GM23338 (cell line): ENCODE measurements at regions not wholly inside any gene's neighbourhood (a gene's known extent, or its start where the extent isn't known, plus 50 kb on each side); places are given as distances from the start of the nearest gene placed in this dataset.

ENCODE experiments used
- CREB1 ChIP-seq: fragments of 250-450 bp; sonication (Bioruptor Pico); IDR thresholded peaks from 2 replicates; pipeline ENCODE4 v1.5.0; 2020; ENCODE audit warnings: low read depth, mild to moderate bottlenecking, moderate library complexity
- ETS1 ChIP-seq: IDR thresholded peaks from 2 replicates; pipeline ENCODE4 v1.6.1; 2016; ENCODE audit warnings: antibody characterized with exemption
- EZH2 ChIP-seq: fragments of 200-600 bp; sonication (generic); IDR thresholded peaks from one replicate; pipeline ENCODE4 v1.8.0; 2017; ENCODE audit warnings: antibody characterized with exemption, mild to moderate bottlenecking, low read depth; ENCODE audit not compliant: unreplicated experiment
- EZH2phosphoT487 ChIP-seq: fragments of 200-600 bp; sonication (generic); IDR thresholded peaks from one replicate; pipeline ENCODE4 v1.8.1; 2018; ENCODE audit warnings: antibody characterized with exemption; ENCODE audit not compliant: unreplicated experiment
- JUNB ChIP-seq: IDR thresholded peaks from one replicate; pipeline ENCODE4 v1.6.1; 2016; ENCODE audit warnings: antibody characterized with exemption; ENCODE audit not compliant: unreplicated experiment
- NANOG ChIP-seq: IDR thresholded peaks from 2 replicates; pipeline ENCODE4 v1.6.1; 2016; ENCODE audit warnings: antibody characterized with exemption, borderline replicate concordance
- POLR2AphosphoS5 ChIP-seq: IDR thresholded peaks from 2 replicates; pipeline ENCODE4 v1.6.1; 2016; ENCODE audit warnings: antibody characterized with exemption, low read depth
- REST ChIP-seq: IDR thresholded peaks from one replicate; pipeline ENCODE4 v1.6.1; 2018; ENCODE audit warnings: antibody characterized with exemption; ENCODE audit not compliant: unreplicated experiment
- ZNF114 ChIP-seq: fragments of 250-450 bp; sonication (Bioruptor Pico); IDR thresholded peaks from 2 replicates; pipeline ENCODE4 v1.5.0; 2020; ENCODE audit warnings: mild to moderate bottlenecking, moderate library complexity
- ZNF331 ChIP-seq: fragments of 250-450 bp; sonication (Bioruptor Pico); IDR thresholded peaks from 2 replicates; pipeline ENCODE4 v1.5.0; 2020; ENCODE audit warnings: low read depth, mild to moderate bottlenecking, moderate library complexity
- TF ChIP-seq, protein P1 (sequence below), 2 experiments: fragments of 200-600 bp in 1 of 2; sonication (generic) in 1 of 2; conservative IDR thresholded peaks; 2 replicates each; pipeline versions ENCODE4 v1.5.1 to v1.6.1; 2016 to 2017; ENCODE audit warnings: antibody characterized with exemption in 2 of 2, low read depth in 2 of 2, mild to moderate bottlenecking in 2 of 2, moderate library complexity in 1 of 2

GRCh38 chr15:70283511-70283910, 185.8 kb upstream of the TLE3 start:
- TF ChIP-seq POLR2AphosphoS5 (no peak), EZH2 (no peak), CREB1 (CRISPR knock-in tag) (no peak), EZH2phosphoT487 (no peak), REST (no peak), NANOG (no peak), ZNF331 (CRISPR knock-in tag) (no peak), JUNB (no peak), ZNF114 (CRISPR knock-in tag) (no peak), ETS1 (no peak)
- TF ChIP-seq, protein P1, sequence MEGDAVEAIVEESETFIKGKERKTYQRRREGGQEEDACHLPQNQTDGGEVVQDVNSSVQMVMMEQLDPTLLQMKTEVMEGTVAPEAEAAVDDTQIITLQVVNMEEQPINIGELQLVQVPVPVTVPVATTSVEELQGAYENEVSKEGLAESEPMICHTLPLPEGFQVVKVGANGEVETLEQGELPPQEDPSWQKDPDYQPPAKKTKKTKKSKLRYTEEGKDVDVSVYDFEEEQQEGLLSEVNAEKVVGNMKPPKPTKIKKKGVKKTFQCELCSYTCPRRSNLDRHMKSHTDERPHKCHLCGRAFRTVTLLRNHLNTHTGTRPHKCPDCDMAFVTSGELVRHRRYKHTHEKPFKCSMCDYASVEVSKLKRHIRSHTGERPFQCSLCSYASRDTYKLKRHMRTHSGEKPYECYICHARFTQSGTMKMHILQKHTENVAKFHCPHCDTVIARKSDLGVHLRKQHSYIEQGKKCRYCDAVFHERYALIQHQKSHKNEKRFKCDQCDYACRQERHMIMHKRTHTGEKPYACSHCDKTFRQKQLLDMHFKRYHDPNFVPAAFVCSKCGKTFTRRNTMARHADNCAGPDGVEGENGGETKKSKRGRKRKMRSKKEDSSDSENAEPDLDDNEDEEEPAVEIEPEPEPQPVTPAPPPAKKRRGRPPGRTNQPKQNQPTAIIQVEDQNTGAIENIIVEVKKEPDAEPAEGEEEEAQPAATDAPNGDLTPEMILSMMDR (conservative IDR thresholded peaks at IDR 0.05; ENCODE audit: low read depth in 2 of 2): no peak
